ENCODE measurements at regions not wholly inside any gene's neighbourhood (a gene's known extent, or its start where the extent isn't known, plus 50 kb on each side); places are given as distances from the start of the nearest gene placed in this dataset.

DNA sequence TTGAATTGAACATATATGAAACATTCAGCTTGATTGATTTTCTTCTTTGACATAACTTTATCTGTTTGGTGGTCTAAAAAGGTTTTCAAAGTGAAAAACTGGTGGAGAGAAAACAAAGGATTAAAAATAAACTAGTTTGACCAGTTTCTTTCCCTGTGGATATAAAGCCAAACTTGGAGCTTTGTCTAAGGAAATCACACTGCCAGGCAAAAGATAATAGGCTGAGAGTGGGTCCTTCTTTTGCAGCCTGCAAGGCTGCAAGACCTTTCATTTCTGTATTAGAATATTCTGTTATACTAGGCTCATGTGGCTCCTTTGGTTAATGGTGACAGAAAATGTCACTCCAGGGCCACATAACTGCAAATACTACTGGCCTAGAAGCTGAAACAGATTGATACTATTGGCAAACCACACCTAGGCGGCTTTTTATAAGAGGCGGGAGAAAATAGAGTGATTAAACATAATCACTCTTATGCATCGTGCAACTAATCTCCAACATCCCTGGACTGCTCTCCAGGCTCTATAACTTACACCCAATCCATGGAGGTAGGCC, 129.1 kb upstream of the ZNF462 start:
- POLR2A ChIA-PET, result no interaction called here
- CTCF ChIA-PET, result no interaction called here
- DNase-seq (ENCODE audit: low read depth, low spot score), result no peak
- TF ChIP-seq, protein P1, sequence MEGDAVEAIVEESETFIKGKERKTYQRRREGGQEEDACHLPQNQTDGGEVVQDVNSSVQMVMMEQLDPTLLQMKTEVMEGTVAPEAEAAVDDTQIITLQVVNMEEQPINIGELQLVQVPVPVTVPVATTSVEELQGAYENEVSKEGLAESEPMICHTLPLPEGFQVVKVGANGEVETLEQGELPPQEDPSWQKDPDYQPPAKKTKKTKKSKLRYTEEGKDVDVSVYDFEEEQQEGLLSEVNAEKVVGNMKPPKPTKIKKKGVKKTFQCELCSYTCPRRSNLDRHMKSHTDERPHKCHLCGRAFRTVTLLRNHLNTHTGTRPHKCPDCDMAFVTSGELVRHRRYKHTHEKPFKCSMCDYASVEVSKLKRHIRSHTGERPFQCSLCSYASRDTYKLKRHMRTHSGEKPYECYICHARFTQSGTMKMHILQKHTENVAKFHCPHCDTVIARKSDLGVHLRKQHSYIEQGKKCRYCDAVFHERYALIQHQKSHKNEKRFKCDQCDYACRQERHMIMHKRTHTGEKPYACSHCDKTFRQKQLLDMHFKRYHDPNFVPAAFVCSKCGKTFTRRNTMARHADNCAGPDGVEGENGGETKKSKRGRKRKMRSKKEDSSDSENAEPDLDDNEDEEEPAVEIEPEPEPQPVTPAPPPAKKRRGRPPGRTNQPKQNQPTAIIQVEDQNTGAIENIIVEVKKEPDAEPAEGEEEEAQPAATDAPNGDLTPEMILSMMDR (IDR thresholded peaks at IDR 0.05; ENCODE audit: insufficient read depth, low read length, missing control alignments), result no peak
- H3K4me3 ChIP-seq (ENCODE audit: low read depth, low read length), result no peak overlapping the region

DNA sequence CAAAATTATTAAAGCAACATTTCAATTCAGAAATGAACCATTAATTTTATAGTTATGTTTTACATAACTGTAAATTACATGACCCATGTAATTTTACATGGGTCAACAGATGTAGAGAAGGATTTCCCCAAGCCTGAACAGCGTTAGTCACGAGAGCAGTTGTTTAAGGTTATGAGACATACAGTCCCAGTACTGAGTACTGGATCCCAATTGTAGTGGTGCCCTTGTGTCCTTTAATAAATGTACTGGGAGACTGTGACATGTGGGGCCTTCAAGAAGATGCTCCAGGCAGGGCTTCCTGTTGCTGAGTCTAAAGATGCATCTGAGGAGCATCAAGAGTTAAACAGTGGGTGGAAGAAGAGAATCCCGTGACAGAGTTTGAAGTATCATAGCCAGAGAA, 125.5 kb upstream of the ZNF462 start:
- CTCF ChIA-PET, result no interaction called here
- POLR2A ChIA-PET, result no interaction called here
- no peak for DNase-seq (ENCODE audit: low read depth, low spot score)
- H3K4me3 ChIP-seq (ENCODE audit: low read depth, low read length), result no peak overlapping the region
- TF ChIP-seq, protein P1 (IDR thresholded peaks at IDR 0.05; ENCODE audit: insufficient read depth, low read length, missing control alignments), result no peak

DNA sequence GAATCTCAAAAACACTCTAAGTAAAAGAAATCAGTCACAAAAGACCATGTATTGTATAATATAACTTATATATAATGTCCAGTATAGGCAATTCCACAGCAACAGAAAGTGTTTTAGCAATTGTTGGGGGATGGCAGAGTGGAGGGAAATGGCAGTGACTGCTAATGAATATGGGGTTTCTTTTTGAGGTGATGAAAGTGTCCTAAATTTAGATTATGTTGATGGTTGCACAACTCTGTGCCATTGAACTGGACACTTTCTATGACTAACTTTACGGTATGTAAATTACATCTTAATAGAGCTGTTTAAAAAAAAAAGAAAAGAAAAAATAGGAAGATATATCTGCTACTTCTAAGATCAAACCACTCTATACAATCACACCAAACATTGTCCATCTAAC, 124.9 kb upstream of the ZNF462 start:
- TF ChIP-seq, protein P1 (IDR thresholded peaks at IDR 0.05; ENCODE audit: insufficient read depth, low read length, missing control alignments), result no peak
- CTCF ChIA-PET, result no interaction called here
- no peak for DNase-seq (ENCODE audit: low read depth, low spot score)
- POLR2A ChIA-PET, result no interaction called here
- H3K4me3 ChIP-seq (ENCODE audit: low read depth, low read length), result no peak overlapping the region

DNA sequence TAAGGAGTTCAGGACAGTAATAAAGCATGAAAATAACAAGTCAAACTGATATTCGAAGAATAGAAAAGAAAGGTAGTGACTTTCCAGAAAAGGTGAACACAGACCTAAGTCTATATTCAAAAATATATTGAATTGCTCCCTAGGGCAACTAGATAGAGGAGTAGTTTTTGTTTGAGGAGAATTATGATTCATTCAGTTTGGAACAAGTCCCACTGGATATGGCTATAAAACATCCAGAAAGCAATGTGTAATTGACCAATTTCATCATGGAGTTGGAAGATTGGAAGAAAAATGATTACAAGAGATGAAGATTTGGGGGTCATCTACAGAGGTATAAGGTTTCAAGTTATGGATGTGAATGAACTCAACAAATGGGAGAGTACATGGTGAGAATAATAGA, 117.5 kb upstream of the ZNF462 start:
- TF ChIP-seq, protein P1 (IDR thresholded peaks at IDR 0.05; ENCODE audit: insufficient read depth, low read length, missing control alignments), result no peak
- CTCF ChIA-PET, result no interaction called here
- POLR2A ChIA-PET, result no interaction called here
- DNase-seq (ENCODE audit: low read depth, low spot score), result no peak
- H3K4me3 ChIP-seq (ENCODE audit: low read depth, low read length), result no peak overlapping the region

DNA sequence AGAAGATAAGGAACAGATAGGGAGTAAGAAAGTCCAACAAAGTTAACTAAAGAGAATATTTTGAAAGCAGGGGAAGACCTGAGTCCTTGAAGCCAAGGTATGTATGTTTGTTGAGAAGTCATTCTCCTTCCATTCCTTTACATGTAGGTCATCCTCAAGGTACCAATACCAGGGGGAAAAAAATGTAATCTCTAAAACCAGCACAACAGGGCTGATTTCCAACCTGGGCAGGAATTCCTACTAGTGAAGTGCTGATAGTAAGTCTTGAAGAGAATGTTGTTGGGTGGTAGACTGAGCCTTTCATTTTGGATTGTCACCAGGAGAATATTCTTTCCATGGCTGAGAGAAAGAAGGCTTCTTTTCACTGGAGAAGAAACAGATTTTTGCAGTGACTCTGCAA, 117.1 kb upstream of the ZNF462 start:
- TF ChIP-seq, protein P1 (IDR thresholded peaks at IDR 0.05; ENCODE audit: insufficient read depth, low read length, missing control alignments), result no peak

DNA sequence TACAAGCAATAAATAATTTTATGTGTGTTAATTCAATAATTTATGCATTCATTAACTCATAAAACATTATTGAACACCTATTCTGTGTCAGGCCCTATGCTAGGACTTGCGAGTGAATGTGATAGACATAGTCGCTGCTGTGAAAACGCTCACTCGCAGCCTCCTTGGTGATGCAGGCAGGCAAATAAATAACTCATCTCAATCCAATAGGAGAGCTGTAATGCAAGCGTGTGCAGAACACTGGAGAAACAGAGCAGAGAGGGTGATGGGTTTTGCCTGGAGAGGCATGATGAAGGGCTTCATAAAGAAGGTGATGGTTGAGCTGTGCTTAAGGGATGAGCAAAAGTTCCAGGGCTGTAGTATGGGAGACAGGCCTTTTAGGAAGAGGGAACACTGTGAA, 111.3 kb upstream of the ZNF462 start:
- ChIA-PET CTCF (no interaction called here), POLR2A (no interaction called here)
- TF ChIP-seq, protein P1 (IDR thresholded peaks at IDR 0.05; ENCODE audit: insufficient read depth, low read length, missing control alignments), result no peak
- no peak for DNase-seq (ENCODE audit: low read depth, low spot score)
- no peak overlapping the region for H3K4me3 ChIP-seq (ENCODE audit: low read depth, low read length)

More for the DNA sequence above, 117.1 kb upstream of the ZNF462 start:
- ChIA-PET POLR2A (no interaction called here), CTCF (no interaction called here)
- H3K4me3 ChIP-seq (ENCODE audit: low read depth, low read length), result no peak overlapping the region
- no peak for DNase-seq (ENCODE audit: low read depth, low spot score)
